ENCODE measurements at regions not wholly inside any gene's neighbourhood (a gene's known extent, or its start where the extent isn't known, plus 50 kb on each side); places are given as distances from the start of the nearest gene placed in this dataset.
"Not testable (repeated sequence)": the region's sequence is repeated elsewhere in the genome, so short reads cannot be mapped to it uniquely, and the experiment has no call there.

DNA sequence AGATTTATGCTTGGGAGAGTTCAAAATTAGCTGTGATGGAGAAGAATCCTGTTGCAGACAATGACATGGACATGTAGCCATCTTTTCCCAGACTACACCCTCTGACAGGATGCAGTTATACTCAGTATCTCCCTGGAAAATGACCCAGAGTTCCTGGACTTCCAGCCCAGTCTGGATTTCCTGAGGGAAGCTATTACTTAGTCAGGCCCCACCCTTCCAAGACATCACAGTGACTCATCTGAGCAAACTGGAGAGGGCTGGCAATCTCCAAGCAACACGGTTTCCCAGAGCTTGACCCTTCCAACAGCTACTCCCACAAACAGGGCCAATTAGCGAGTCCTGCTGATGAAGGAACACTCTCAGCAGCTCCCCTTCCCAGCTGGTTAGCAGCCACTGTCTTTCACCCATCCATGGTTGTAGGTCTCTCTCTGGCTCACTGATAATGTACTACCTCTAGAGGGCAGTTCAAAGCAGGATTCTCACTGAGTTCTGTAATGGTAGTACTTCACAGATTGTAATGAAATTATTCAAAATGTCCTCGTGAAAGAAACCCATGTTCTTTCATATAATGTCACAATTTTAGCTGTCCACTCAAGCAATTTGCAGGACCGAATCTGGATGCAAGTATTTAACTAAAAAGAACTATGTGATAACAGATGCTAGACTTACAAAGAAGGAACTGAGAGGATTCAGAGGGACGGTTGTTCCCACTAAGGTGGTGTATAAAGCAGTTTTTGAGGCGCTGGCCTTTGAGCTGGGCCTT, 110.2 kb downstream of the MDH1 start:
- no peaks in the 10 kb centered on the region for H3K4me1 Mint-ChIP-seq (ENCODE audit: low read depth)
- H3K27ac Mint-ChIP-seq, result no peak overlapping the region
- H3K9me3 Mint-ChIP-seq, result peaks cover 3% of the 10 kb centered on the region
- no peak overlapping the region for H3K4me3 Mint-ChIP-seq
- no peaks in the 10 kb centered on the region for H3K27me3 Mint-ChIP-seq
- POLR2A ChIA-PET, result no interaction called here
- no peaks in the 10 kb centered on the region for H3K36me3 Mint-ChIP-seq
- intact Hi-C loops (cut with micrococcal nuclease), result loop anchor here (1.0 kb wide), 1 partner anchor 189 kb away; no protein-coding TSS in a partner anchor
- no peak for DNase-seq
- CTCF ChIA-PET, result interaction anchor here (0.6 to 4.2 kb wide), 21 partner anchors 12 to 1410 kb away, joined by 3 to 56 read pairs (median 4); partner anchors contain the start of gene UGP2

DNA sequence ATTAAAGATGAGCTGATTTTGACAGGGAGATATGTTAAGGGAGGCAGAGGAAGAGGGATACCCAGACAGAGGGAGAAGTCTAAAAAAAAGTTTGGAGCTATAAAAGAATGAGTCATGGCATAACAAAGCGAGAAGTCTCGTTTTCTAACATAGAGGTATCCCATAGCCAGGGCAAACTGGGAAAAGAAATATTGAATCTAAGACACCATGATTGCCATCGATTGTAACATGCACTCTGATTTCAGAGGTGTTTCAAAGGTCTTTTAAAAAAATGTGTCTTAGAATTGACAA, 110.7 kb downstream of the MDH1 start:
- no peak overlapping the region for H3K27ac Mint-ChIP-seq
- CTCF ChIA-PET, result interaction anchor here (0.6 to 4.2 kb wide), 17 partner anchors 12 to 1411 kb away, joined by 3 to 56 read pairs (median 4); no protein-coding TSS in a partner anchor
- H3K4me1 Mint-ChIP-seq (ENCODE audit: low read depth), result no peaks in the 10 kb centered on the region
- no peaks in the 10 kb centered on the region for H3K27me3 Mint-ChIP-seq
- POLR2A ChIA-PET, result no interaction called here
- H3K4me3 Mint-ChIP-seq, result no peak overlapping the region
- peaks cover 3% of the 10 kb centered on the region for H3K9me3 Mint-ChIP-seq
- H3K36me3 Mint-ChIP-seq, result no peaks in the 10 kb centered on the region
- intact Hi-C loops (cut with micrococcal nuclease), result loop anchor here (1.0 kb wide), 1 partner anchor 189 kb away; no protein-coding TSS in a partner anchor
- no peak for DNase-seq

DNA sequence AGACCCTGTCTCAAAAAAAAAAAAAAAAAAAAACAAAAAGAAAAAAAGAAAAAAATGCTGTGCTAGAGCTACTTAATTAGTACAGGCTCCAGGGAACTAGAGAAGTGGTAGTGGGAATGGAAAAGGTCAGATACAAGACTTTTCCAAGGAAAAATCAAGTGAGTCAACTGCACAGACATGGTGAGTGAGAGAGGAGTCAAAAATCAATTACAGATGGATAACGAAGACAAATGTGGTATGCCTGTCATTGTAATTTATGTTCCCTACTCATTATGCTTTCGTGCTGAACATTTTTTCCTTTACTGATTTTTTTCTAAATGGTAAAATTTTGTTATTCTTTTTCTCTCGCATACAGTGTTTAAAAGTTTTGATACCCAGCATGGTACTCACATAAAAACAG, 111.5 kb downstream of the MDH1 start:
- Mint-ChIP-seq H3K27ac (no peak overlapping the region), H3K9me3 (peaks cover 3% of the 10 kb centered on the region), H3K27me3 (no peaks in the 10 kb centered on the region), H3K4me3 (no peak overlapping the region), H3K4me1 (ENCODE audit: low read depth) (no peaks in the 10 kb centered on the region), H3K36me3 (no peaks in the 10 kb centered on the region)
- ChIA-PET CTCF (interaction anchor here (4.2 kb wide), 1 partner anchor 161 kb away, joined by 56 read pairs; no protein-coding TSS in a partner anchor), POLR2A (no interaction called here)
- DNase-seq, result no peak
- intact Hi-C loops (cut with micrococcal nuclease), result no loop called here

DNA sequence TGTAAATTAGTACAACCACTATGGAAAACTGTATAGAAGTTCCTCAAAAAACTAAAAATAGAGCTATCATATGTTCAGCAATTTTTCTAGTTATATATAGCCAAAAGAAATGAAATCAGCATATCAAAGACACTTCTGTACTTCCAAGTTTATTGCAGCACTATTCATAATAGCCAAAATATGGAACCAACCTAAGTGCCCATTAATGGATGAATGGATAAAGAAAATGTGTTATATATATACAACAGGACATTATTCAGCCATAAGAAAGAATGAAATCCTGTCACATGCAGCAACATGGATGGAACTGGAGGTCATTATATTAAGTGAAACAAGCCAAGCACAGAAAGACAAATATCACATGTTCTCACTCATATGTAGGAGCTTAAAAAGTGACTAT, 112.6 kb downstream of the MDH1 start:
- H3K4me3 Mint-ChIP-seq, result no peak overlapping the region
- H3K27ac Mint-ChIP-seq, result no peak overlapping the region
- peaks cover 3% of the 10 kb centered on the region for H3K9me3 Mint-ChIP-seq
- CTCF ChIA-PET, result interaction anchor here (1.0 kb wide), 1 partner anchor 159 kb away, joined by 3 read pairs; no protein-coding TSS in a partner anchor
- no peaks in the 10 kb centered on the region for H3K36me3 Mint-ChIP-seq
- intact Hi-C loops (cut with micrococcal nuclease), result no loop called here
- POLR2A ChIA-PET, result no interaction called here
- no peaks in the 10 kb centered on the region for H3K27me3 Mint-ChIP-seq
- no peaks in the 10 kb centered on the region for H3K4me1 Mint-ChIP-seq (ENCODE audit: low read depth)
- no peak for DNase-seq

DNA sequence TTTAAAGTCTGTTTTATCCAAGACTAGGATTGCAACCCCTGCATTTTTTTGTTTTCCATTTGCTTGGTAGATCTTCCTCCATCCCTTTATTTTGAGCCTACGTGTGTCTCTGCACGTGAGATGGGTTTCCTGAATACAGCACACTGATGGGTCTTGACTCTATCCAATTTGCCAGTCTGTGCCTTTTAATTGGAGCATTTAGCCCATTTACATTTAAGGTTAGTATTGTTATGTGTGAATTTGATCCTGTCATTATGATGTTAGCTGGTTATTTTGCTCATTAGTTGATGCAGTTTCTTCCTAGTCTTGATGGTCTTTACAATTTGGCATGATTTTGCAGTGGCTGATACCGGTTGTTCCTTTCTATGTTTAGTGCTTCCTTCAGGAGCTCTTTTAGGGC, 117.3 kb downstream of the MDH1 start:
- H3K4me1 Mint-ChIP-seq (ENCODE audit: low read depth); H3K36me3 Mint-ChIP-seq; H3K4me3 Mint-ChIP-seq; CTCF ChIA-PET; H3K9me3 Mint-ChIP-seq; POLR2A ChIA-PET; H3K27me3 Mint-ChIP-seq; H3K27ac Mint-ChIP-seq; intact Hi-C loops (cut with micrococcal nuclease); DNase-seq: not testable (repeated sequence)

DNA sequence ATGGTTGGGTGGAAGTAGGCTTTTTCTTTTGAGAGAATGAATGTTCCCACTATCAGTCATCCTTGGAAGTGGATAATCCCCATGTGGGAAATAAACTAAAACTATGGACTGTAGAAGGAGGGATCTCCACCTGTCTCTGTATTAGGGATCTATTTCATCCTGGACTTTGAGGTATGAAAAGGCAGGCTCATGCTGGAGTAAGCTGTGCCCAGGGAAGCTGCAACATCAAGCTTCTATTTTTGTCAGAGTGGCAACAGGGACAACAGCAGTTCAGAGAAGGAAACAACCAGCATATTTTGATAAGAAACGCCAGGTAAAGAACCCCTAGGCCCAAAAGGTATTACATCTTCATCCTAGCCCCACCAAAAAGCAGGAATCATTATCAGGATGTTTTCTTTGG, 122.0 kb downstream of the MDH1 start:
- Mint-ChIP-seq H3K27ac (no peak overlapping the region), H3K27me3 (no peaks in the 10 kb centered on the region), H3K4me1 (ENCODE audit: low read depth) (no peaks in the 10 kb centered on the region), H3K36me3 (no peaks in the 10 kb centered on the region), H3K9me3 (no peaks in the 10 kb centered on the region), H3K4me3 (no peak overlapping the region)
- intact Hi-C loops (cut with micrococcal nuclease), result no loop called here
- ChIA-PET POLR2A (no interaction called here), CTCF (interaction anchor here (1.2 kb wide), 1 partner anchor 150 kb away, joined by 3 read pairs; no protein-coding TSS in a partner anchor)
- no peak for DNase-seq

GRCh38 chr2:63712748-63713147, 124.0 kb downstream of the MDH1 start:
- intact Hi-C loops (cut with micrococcal nuclease), result no loop called here
- H3K36me3 Mint-ChIP-seq, result no peaks in the 10 kb centered on the region
- H3K4me1 Mint-ChIP-seq (ENCODE audit: low read depth), result no peaks in the 10 kb centered on the region
- CTCF ChIA-PET, result no interaction called here
- no peaks in the 10 kb centered on the region for H3K9me3 Mint-ChIP-seq
- no peak for DNase-seq
- peaks cover 3% of the 10 kb centered on the region for H3K27me3 Mint-ChIP-seq
- no peak overlapping the region for H3K27ac Mint-ChIP-seq
- H3K4me3 Mint-ChIP-seq, result no peak overlapping the region
- POLR2A ChIA-PET, result no interaction called here

GRCh38 chr2:63716146-63716545, 125.5 kb upstream of the UGP2 start:
- no peaks in the 10 kb centered on the region for H3K36me3 Mint-ChIP-seq
- intact Hi-C loops (cut with micrococcal nuclease), result no loop called here
- no peak for DNase-seq
- H3K4me1 Mint-ChIP-seq (ENCODE audit: low read depth), result no peaks in the 10 kb centered on the region
- no peak overlapping the region for H3K27ac Mint-ChIP-seq
- peaks cover 3% of the 10 kb centered on the region for H3K27me3 Mint-ChIP-seq
- ChIA-PET POLR2A (no interaction called here), CTCF (interaction anchor here (1.5 kb wide), 1 partner anchor 18 kb away, joined by 4 read pairs; no protein-coding TSS in a partner anchor)
- no peaks in the 10 kb centered on the region for H3K9me3 Mint-ChIP-seq
- no peak overlapping the region for H3K4me3 Mint-ChIP-seq

DNA sequence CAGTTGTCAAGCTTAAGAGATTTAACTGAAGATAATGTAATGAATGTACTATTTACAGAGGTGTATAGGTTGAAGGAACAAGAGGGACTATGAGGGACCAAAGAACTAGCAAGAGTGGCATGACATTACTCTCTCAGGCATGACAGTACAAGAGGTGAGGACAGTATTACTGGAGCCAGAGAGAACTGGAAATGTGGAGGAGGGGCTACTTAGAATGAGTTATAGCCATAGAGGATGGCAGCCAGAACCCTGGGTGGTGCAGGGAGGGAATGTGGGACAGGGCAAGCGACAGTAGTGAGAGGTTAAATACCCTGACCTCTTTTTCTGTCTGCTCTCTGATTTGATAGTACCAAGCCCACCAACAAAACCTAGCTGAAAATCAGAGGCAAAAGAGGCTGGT, 122.6 kb upstream of the UGP2 start:
- ChIA-PET CTCF (no interaction called here), POLR2A (no interaction called here)
- Mint-ChIP-seq H3K4me1 (ENCODE audit: low read depth) (no peaks in the 10 kb centered on the region), H3K27me3 (peaks cover 3% of the 10 kb centered on the region), H3K36me3 (no peaks in the 10 kb centered on the region), H3K4me3 (no peak overlapping the region), H3K27ac (no peak overlapping the region), H3K9me3 (no peaks in the 10 kb centered on the region)
- no peak for DNase-seq
- intact Hi-C loops (cut with micrococcal nuclease), result no loop called here

DNA sequence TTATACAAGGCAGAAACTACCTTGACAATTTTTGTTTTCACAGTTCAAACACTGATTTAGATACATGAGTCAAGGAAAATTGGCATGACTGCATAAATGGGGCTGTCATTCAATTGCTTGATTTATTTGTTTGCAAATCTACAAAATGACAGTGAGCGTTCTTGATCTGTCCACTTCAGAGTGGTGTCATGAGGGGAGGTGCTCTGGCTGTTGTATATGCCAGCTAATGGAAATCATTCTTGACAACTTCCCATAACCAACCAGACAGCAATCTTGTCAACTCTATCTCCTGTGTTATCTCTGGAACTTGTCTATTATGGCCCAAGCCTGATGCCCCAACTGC, 120.6 kb upstream of the UGP2 start:
- Mint-ChIP-seq H3K27ac (no peak overlapping the region), H3K9me3 (no peaks in the 10 kb centered on the region), H3K36me3 (no peaks in the 10 kb centered on the region), H3K4me3 (no peak overlapping the region), H3K27me3 (peaks cover 3% of the 10 kb centered on the region), H3K4me1 (ENCODE audit: low read depth) (no peaks in the 10 kb centered on the region)
- intact Hi-C loops (cut with micrococcal nuclease), result no loop called here
- ChIA-PET CTCF (interaction anchor here (1.1 kb wide), 1 partner anchor 22 kb away, joined by 3 read pairs; no protein-coding TSS in a partner anchor), POLR2A (no interaction called here)
- DNase-seq, result no peak

- H3K27me3 Mint-ChIP-seq; intact Hi-C loops (cut with micrococcal nuclease); H3K9me3 Mint-ChIP-seq; CTCF ChIA-PET; POLR2A ChIA-PET; H3K4me3 Mint-ChIP-seq; H3K4me1 Mint-ChIP-seq (ENCODE audit: low read depth); DNase-seq; H3K27ac Mint-ChIP-seq; H3K36me3 Mint-ChIP-seq: not testable (repeated sequence)
Measured at GRCh38 chr2:63722284-63722683, 119.4 kb upstream of the UGP2 start.

DNA sequence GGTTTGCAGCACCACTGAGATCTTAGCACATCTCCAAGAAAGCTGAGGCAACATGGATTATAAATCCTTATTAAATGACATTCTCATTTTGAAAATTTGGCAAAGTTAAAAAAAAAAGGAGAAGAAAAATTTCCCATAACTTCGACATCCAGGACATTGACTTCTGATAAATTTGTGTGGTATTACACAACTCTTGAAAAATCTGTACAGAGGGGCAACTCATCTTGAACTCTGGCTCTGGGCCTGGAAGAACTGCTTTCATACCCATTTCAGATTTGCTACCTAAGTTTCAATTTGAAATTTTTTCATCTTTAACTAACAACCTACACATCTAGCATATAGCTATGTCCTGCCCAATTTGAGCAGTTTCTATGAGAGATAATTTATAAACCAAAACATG, 118.0 kb upstream of the UGP2 start:
- DNase-seq, result no peak
- ChIA-PET POLR2A (no interaction called here), CTCF (no interaction called here)
- H3K4me3 Mint-ChIP-seq, result no peak overlapping the region
- no peaks in the 10 kb centered on the region for H3K4me1 Mint-ChIP-seq (ENCODE audit: low read depth)
- intact Hi-C loops (cut with micrococcal nuclease), result no loop called here
- no peaks in the 10 kb centered on the region for H3K36me3 Mint-ChIP-seq
- no peak overlapping the region for H3K27ac Mint-ChIP-seq
- H3K9me3 Mint-ChIP-seq, result no peaks in the 10 kb centered on the region
- H3K27me3 Mint-ChIP-seq, result no peaks in the 10 kb centered on the region

DNA sequence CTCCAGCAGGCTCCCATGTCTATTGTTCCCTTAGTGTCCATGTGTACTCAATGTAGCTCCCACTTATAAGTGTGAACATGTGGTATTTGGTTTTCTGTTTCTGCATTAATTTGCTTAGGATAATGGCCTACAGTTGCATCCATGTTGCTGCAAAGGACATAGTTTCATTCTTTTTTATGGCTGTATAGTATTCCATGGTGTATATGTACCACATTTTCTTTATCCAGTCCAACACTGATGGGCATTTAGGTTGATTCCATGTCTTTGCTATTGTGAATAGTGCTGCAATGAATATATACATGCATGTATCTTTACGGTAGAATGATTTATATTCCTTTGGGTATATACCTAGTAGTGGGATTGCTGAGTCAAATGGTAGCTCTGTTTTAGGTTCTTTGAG, 116.5 kb upstream of the UGP2 start:
- POLR2A ChIA-PET; H3K9me3 Mint-ChIP-seq; DNase-seq; H3K36me3 Mint-ChIP-seq; H3K4me3 Mint-ChIP-seq; CTCF ChIA-PET; H3K4me1 Mint-ChIP-seq (ENCODE audit: low read depth); intact Hi-C loops (cut with micrococcal nuclease); H3K27me3 Mint-ChIP-seq; H3K27ac Mint-ChIP-seq: not testable (repeated sequence)
